Stimulated activated CD4-positive, alpha-beta T cell treated with anti-CD3 and anti-CD28 coated beads, Interleukin-15, amount 100 ng/mL, for 48 hours (primary cell): ENCODE measurements at regions not wholly inside any gene's neighbourhood (a gene's known extent, or its start where the extent isn't known, plus 50 kb on each side); places are given as distances from the start of the nearest gene placed in this dataset.

ENCODE experiments used
- DNase-seq, 2 donors: peaks; one replicate each; pipeline ENCODE4 v3.0.0-alpha.2; 2020; ENCODE audit warnings: low read depth in 2 of 2

- DNase-seq, result no peak
Measured at GRCh38 chr20:58091810-58092209, 136.6 kb downstream of the ANKRD60 start.

DNA sequence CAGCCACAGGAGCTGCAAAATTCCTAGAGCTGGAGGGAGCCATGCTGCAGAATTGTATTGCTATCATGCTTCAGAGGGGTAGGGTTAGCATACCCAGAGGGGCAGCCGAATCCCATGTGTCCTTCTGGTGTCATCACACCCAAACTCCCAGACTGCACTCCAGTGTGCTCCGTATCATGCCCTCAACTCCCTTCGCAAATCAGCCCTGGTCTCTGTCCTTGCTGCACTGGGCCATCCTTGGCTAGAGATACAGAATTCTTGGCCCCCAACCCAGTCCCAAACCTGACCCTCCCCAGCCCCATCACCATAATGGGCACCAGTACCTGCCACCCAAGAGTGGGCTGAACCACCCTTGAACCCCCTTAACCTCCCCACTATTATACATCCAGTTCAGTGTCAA is 138.3 kb downstream of the ANKRD60 start:
- no peak for DNase-seq

- DNase-seq, result no peak
Measured at GRCh38 chr20:58088625-58089024, 139.8 kb downstream of the ANKRD60 start.

DNA sequence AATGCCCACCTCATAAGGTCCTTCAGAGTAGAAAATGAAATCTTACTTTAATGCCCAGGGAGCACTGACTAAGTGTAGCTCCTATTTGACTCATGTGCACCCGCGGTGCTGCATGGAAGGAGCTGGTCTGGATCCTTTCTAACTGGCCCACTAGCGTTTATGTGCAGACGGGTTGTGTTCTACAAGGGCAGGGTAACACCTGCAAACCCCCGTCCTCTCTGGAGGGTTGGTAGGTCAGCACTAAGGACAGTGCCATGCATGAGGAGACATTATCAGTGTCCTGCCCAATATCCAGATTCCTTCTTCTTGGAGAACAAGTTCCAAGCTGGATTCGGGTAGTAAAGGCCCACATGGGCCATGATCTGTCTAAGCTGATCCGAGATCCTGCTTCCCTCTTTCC is 140.3 kb downstream of the ANKRD60 start:
- DNase-seq, result no peak

DNA sequence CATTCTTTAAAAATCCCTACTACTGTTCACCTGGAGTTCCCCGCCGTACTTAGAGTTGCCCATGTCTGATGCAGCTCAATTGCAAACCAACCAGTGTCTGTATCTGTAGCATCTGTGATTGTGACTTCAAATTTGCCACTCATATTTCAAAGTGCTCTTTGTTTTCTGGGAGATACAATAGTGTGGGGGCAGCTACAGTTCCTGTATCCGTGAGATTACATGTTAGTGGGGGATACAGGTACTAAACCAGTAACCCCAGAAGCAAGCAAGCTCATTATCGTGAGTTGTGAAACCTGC is 140.9 kb downstream of the ANKRD60 start:
- no peak for DNase-seq

- no peak for DNase-seq
Measured at GRCh38 chr20:58086763-58087561, 141.5 kb downstream of the ANKRD60 start.

DNA sequence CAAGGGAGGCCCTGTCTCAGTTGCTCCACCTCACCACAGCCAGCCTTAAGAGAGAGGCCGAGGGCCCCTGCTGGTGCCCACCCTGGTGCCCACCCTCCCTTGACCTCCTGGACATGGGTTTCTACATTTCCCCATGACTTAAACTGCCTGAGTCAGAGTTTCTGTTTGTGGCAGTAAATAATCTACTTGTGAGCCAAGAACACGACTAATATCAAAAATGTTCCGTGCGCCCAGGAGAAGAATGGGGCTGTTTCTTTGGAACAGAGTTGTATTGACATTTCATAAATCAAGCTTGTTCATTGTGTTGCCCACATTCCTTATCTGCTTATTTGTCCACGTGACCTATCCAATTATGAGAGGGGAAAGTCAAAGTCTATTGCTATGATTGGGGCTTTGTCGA is 143.5 kb downstream of the ANKRD60 start:
- DNase-seq, result no peak

DNA sequence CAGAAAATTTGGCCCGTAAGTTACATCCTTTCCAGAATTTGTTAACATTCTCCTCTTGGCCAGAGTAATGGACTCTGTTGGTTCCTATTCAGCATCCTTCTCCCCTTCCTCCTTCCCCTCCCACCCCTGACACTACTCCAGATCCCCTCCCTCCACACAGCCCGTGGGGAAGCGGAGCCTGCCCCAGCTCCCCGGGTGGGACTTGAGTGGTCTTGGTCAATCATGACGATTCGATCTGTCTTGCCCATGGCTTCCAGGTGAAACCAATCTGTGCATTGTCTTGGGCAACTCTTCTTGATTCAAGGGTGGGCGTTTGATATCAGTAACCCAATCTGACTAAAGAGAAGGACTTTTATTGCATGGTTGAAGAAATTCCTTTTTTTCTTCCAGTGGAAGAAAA is 143.9 kb downstream of the ANKRD60 start:
- DNase-seq, result no peak

- DNase-seq, result no peak
Measured at GRCh38 chr20:58081846-58082245, 146.6 kb downstream of the ANKRD60 start.

- no peak for DNase-seq
Measured at GRCh38 chr20:58078741-58079522, 149.5 kb downstream of the ANKRD60 start.

GRCh38 chr20:58077282-58077681 is 151.2 kb downstream of the ANKRD60 start:
- no peak for DNase-seq

DNA sequence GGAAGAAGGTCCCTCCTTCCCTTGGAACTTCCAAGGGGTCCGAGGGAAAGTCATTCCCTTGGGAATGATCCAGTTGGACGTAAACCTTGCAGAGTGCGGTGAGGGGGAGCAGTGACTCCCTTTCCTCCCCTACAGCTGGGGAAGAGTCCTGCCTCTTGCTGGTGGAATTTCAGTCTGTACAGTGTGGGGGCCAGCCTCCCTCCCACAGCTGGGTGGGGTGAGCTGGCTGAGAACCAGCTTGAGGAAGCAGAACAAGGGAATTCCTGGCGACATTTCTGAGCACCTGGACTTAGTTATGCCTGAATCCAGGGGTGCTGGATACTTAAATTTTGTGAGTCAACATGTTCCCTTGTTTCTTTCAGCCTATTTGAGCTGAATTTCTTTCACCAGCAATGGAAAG is 152.0 kb downstream of the ANKRD60 start:
- DNase-seq, result no peak

- no peak for DNase-seq
Measured at GRCh38 chr20:58075586-58076345, 152.7 kb downstream of the ANKRD60 start.

GRCh38 chr20:58073945-58074856 is 154.3 kb downstream of the ANKRD60 start:
- no peak for DNase-seq

- DNase-seq, result no peak
Measured at GRCh38 chr20:58072695-58073671, 155.5 kb downstream of the ANKRD60 start.

GRCh38 chr20:58071991-58072390 is 156.5 kb downstream of the ANKRD60 start:
- DNase-seq, result no peak

DNA sequence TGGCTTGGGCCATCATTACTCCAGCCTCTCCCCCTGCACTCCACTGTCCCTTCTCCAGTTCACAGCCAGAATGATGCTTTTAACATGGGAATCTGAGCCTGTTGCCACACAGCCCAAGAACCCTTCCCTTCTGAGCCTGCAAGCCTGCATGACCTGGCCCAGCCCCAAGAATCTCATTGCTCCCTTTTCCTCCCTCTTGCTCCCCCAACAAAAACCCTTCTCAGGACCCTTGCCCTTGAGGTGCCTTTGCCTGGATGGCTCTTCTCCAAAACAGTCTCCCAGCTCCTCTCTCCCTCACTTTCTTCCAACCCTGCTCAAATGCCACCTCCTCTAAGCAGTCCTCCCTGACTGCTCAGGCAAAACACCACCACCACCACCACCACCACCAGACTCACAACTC is 157.2 kb downstream of the ANKRD60 start:
- DNase-seq, result no peak

GRCh38 chr20:58070664-58071196 is 157.7 kb downstream of the ANKRD60 start:
- DNase-seq, result no peak

- DNase-seq, result no peak
Measured at GRCh38 chr20:58069796-58070663, 158.4 kb downstream of the ANKRD60 start.
